ENCODE measurements at regions not wholly inside any gene's neighbourhood (a gene's known extent, or its start where the extent isn't known, plus 50 kb on each side); places are given as distances from the start of the nearest gene placed in this dataset.

DNA sequence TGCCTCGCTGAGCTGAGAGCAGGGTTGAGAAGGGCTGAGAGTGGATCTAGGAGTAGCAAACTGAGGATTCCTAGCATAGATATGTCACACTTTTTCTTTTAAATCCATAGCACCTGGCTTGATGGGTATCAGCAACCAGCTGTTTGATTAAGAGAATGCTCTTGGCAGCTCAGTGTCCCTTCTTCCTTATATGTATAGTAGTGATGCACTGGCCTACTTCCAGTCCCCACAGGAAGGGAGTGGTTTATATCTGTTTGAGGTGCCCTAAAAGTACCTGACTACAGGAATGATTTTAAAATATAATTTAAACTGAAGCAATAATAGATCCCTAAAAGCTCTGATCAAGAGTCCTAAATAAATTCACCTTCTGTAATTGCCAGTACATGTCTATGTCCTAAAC is 546.8 kb upstream of the ZNF608 start:
- H3K4me3 Mint-ChIP-seq, result no peak overlapping the region
- H3K27me3 Mint-ChIP-seq (ENCODE audit: low read depth), result no peaks in the 10 kb centered on the region
- DNase-seq (no peak), ATAC-seq (no peak)
- no peaks in the 10 kb centered on the region for H3K4me1 Mint-ChIP-seq (ENCODE audit: low read depth)
- ChIA-PET CTCF (no interaction called here), POLR2A (no interaction called here)
- no peaks in the 10 kb centered on the region for H3K36me3 Mint-ChIP-seq (ENCODE audit: low read depth)
- H3K9me3 Mint-ChIP-seq (ENCODE audit: insufficient read depth), result no peaks in the 10 kb centered on the region
- H3K27ac Mint-ChIP-seq, result no peak overlapping the region

DNA sequence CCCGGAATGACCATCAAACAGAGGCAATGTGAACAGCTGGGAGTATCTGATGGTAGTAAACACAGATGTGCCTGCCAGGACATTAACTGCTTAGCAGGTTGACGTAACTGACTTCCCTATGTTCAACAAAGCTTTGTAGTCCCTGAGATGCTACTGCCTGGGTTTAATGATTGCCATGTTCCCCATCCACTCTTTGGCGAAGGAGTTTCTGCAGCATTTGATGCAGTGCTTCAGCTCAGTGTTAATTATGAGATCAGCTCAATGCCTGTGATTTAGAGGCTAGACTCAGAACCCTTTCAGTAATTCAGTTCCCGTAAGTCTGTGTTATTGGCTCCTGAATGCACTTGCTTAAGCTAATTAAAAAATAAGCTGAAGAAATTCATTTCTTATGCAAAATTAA is 547.3 kb upstream of the ZNF608 start:
- CTCF ChIA-PET, result no interaction called here

DNA sequence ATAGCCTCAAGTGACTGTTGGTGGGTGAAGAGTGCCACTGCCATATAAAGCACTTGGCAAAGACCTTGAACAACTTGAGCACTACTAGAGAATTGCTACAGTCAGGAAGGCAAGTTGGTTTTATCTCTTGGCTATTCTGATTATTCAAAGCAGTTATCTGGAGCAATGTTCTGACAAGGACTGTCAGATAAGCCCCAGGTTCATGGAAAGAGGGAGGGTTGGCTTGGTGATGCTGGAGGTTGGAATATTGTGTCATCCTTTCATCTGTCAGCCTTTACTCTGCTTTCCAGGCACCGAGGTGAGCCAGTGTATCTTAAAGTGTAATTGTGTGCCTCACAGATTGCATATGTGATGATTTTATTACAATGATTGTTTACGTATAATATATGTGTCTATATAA is 548.4 kb upstream of the ZNF608 start:
- Mint-ChIP-seq H3K4me1 (ENCODE audit: low read depth) (no peaks in the 10 kb centered on the region), H3K9me3 (ENCODE audit: insufficient read depth) (no peaks in the 10 kb centered on the region), H3K27me3 (ENCODE audit: low read depth) (no peaks in the 10 kb centered on the region), H3K4me3 (no peak overlapping the region), H3K36me3 (ENCODE audit: low read depth) (no peaks in the 10 kb centered on the region), H3K27ac (no peak overlapping the region)
- ChIA-PET POLR2A (no interaction called here), CTCF (no interaction called here)
- no peak for DNase-seq
- ATAC-seq, result no peak

More for the DNA sequence above, 547.3 kb upstream of the ZNF608 start:
- Mint-ChIP-seq H3K36me3 (ENCODE audit: low read depth) (no peaks in the 10 kb centered on the region), H3K4me1 (ENCODE audit: low read depth) (no peaks in the 10 kb centered on the region), H3K9me3 (ENCODE audit: insufficient read depth) (no peaks in the 10 kb centered on the region), H3K27me3 (ENCODE audit: low read depth) (no peaks in the 10 kb centered on the region), H3K4me3 (no peak overlapping the region), H3K27ac (no peak overlapping the region)
- no peak for DNase-seq
- POLR2A ChIA-PET, result no interaction called here
- no peak for ATAC-seq

DNA sequence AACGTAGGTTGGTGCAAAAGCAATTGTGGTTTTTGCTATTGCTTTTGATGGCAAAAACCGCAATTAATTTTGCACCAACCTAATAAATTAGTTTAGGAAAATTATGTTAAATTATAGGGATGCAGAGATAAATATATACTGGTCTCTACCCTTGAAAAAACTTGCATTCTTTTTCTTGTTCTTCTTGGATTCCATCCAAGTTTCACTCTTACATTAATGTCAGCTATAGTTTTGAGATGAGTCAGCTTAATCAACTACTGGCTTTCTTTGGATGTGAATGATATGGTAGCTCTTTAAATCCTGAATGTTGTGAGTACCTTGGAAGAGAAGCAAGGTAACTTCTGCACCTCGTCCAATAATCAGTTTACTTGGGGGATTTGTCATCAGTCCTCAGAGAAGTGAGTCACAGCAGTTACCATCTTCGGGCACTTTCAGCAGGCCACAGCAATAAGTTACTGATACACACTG is 549.0 kb upstream of the ZNF608 start:
- H3K9me3 Mint-ChIP-seq (ENCODE audit: insufficient read depth), result no peaks in the 10 kb centered on the region
- ChIA-PET POLR2A (no interaction called here), CTCF (no interaction called here)
- H3K4me1 Mint-ChIP-seq (ENCODE audit: low read depth), result no peaks in the 10 kb centered on the region
- DNase-seq, result no peak
- H3K36me3 Mint-ChIP-seq (ENCODE audit: low read depth), result no peaks in the 10 kb centered on the region
- no peak for ATAC-seq
- H3K27ac Mint-ChIP-seq, result no peak overlapping the region
- no peaks in the 10 kb centered on the region for H3K27me3 Mint-ChIP-seq (ENCODE audit: low read depth)
- no peak overlapping the region for H3K4me3 Mint-ChIP-seq

DNA sequence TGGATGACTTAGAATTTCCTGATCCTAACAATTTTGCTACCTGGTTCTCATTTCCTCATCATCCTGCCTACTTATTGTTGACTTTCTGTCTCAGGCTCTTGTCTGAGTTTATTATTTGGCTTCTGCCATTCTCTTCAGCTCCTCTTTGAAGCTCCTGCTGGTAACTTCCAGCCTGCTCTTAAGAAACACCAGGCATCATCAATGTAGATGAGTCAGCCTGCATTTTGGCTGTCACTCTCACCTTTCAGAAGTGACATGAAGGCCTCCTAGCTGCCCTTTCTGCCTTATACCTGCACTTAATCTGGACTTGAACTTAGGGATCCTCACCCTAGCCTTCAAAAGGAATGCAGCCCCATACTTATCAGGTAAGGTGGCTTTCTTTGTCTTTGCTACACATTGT is 551.8 kb upstream of the ZNF608 start:
- ATAC-seq, result no peak
- ChIA-PET POLR2A (no interaction called here), CTCF (no interaction called here)
- no peaks in the 10 kb centered on the region for H3K27me3 Mint-ChIP-seq (ENCODE audit: low read depth)
- H3K4me1 Mint-ChIP-seq (ENCODE audit: low read depth), result no peaks in the 10 kb centered on the region
- no peaks in the 10 kb centered on the region for H3K36me3 Mint-ChIP-seq (ENCODE audit: low read depth)
- H3K4me3 Mint-ChIP-seq, result no peak overlapping the region
- H3K27ac Mint-ChIP-seq, result no peak overlapping the region
- no peaks in the 10 kb centered on the region for H3K9me3 Mint-ChIP-seq (ENCODE audit: insufficient read depth)
- DNase-seq, result no peak

DNA sequence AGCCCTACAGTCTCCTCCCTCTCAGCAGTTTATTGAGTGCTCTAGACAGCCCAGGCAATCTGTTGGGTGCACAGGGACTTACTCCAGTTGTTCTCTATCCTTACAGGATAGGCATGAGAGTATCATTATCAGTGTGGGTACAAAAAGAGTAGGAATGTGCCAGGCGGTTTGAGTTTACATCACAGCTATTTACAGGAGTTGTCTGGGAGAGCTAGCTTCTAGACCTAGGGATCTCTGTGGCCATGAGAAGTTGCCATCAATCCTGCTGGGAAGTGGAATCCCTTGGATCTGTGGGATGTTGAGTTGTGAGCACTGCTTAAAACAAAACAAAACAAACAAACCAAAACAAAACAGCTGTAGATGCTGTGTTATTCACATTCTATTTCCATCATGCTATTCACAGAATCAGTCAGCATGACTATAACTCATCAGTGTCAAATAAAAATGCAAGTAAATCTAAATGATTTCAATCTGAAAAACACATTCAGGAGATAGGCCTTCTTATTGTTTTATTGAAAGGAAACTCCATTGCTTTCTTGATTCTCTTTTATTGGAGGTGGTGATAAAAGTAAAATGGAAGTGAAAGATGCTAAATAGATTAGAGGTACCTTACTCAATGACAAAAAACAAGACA is 552.4 kb upstream of the ZNF608 start:
- POLR2A ChIA-PET, result no interaction called here
- Mint-ChIP-seq H3K27me3 (ENCODE audit: low read depth) (no peaks in the 10 kb centered on the region), H3K4me1 (ENCODE audit: low read depth) (no peaks in the 10 kb centered on the region), H3K9me3 (ENCODE audit: insufficient read depth) (no peaks in the 10 kb centered on the region), H3K36me3 (ENCODE audit: low read depth) (no peaks in the 10 kb centered on the region), H3K4me3 (no peak overlapping the region), H3K27ac (no peak overlapping the region)
- no peak for DNase-seq
- CTCF ChIA-PET, result no interaction called here
- ATAC-seq, result no peak

DNA sequence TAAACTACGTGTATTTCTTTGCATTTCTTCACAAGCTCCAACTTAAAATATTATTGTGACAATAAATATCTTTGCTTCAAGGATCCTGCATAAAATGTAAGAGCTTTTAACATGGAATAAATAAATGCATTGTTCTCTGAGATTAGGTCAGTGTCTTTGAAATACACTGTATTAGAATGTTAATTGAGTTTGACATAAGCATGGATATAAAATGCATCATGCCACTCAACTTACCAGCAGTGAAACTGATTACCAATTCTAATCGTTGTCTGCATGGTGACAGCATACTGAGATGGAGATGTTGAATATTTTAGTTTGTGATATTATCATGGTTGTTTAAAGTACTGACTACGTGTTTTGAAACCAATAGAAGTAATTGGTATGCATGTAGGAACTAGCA is 555.3 kb upstream of the ZNF608 start:
- no peak overlapping the region for H3K27ac Mint-ChIP-seq
- H3K4me1 Mint-ChIP-seq (ENCODE audit: low read depth), result no peaks in the 10 kb centered on the region
- ATAC-seq (no peak), DNase-seq (no peak)
- no peaks in the 10 kb centered on the region for H3K27me3 Mint-ChIP-seq (ENCODE audit: low read depth)
- ChIA-PET CTCF (no interaction called here), POLR2A (no interaction called here)
- no peaks in the 10 kb centered on the region for H3K36me3 Mint-ChIP-seq (ENCODE audit: low read depth)
- no peak overlapping the region for H3K4me3 Mint-ChIP-seq
- H3K9me3 Mint-ChIP-seq (ENCODE audit: insufficient read depth), result no peaks in the 10 kb centered on the region

DNA sequence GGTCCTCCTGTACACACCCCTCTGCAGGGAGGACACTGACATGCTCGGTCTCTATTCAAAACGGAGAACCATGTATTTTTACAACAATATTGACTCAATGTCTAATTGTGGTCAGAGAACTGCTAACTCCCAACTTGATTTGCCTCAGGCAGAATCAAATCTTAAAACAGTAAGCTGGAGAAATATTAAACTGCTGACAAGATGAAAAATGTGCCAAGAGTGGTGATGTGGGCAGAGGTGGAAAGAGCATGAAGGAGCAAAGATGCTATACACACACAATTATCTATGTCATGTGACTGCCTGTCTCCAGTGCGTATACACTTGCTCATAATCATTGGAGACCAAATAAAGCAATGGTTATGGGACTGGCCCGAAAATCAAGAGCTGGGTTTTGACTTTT is 556.1 kb upstream of the ZNF608 start:
- H3K27me3 Mint-ChIP-seq (ENCODE audit: low read depth), result no peaks in the 10 kb centered on the region
- ChIA-PET CTCF (no interaction called here), POLR2A (no interaction called here)
- H3K27ac Mint-ChIP-seq, result no peak overlapping the region
- no peaks in the 10 kb centered on the region for H3K4me1 Mint-ChIP-seq (ENCODE audit: low read depth)
- H3K9me3 Mint-ChIP-seq (ENCODE audit: insufficient read depth), result peaks cover under 1% of the 10 kb centered on the region
- H3K4me3 Mint-ChIP-seq, result no peak overlapping the region
- DNase-seq, result no peak
- H3K36me3 Mint-ChIP-seq (ENCODE audit: low read depth), result no peaks in the 10 kb centered on the region
- ATAC-seq, result no peak

DNA sequence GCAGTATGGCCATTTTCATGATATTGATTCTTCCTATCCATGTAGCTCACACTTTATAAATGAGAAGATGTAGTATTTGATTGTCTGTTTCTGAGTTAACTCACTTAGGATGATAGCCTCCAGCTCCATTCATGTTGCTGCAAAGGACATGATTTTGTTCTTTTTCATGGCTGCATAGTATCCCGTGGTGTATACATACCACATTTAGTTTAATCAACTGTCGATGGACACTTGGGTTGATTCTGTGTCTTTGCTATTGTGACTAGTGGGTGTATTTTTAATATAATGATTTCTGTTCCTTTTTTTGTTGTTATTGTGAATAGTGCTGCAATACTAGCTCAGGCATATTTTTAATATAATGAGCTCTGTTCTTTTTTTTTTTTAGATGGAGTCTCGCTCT is 560.3 kb upstream of the ZNF608 start:
- CTCF ChIA-PET, result no interaction called here
- POLR2A ChIA-PET, result no interaction called here
- H3K36me3 Mint-ChIP-seq (ENCODE audit: low read depth), result no peaks in the 10 kb centered on the region

DNA sequence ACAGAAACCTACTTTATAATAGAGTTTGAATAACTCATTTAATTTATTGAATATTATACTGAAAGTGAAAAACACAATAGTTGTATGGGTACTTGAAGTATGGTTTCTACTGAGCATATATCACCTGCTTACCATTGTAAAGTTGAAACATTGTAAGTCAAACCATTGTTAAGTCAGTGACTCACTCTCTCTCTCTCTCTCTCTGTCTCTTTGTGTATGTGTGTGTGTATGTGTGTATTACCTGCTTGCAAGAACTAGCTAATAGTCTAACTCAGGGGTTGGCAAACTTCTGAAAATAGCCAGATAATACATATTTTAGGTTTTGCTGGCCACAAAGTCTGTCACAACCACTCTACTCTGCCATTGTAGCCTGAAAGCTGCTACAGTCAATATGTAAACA is 564.3 kb upstream of the ZNF608 start:
- Mint-ChIP-seq H3K4me1 (ENCODE audit: low read depth) (no peaks in the 10 kb centered on the region), H3K4me3 (no peak overlapping the region), H3K9me3 (ENCODE audit: insufficient read depth) (peaks cover 16% of the 10 kb centered on the region), H3K36me3 (ENCODE audit: low read depth) (no peaks in the 10 kb centered on the region), H3K27ac (no peak overlapping the region), H3K27me3 (ENCODE audit: low read depth) (no peaks in the 10 kb centered on the region)
- DNase-seq (no peak), ATAC-seq (no peak)
- ChIA-PET POLR2A (no interaction called here), CTCF (no interaction called here)

More for the DNA sequence above, 560.3 kb upstream of the ZNF608 start:
- ATAC-seq (no peak), DNase-seq (no peak)
- H3K4me3 Mint-ChIP-seq, result no peak overlapping the region
- H3K9me3 Mint-ChIP-seq (ENCODE audit: insufficient read depth), result peaks cover 11% of the 10 kb centered on the region
- no peaks in the 10 kb centered on the region for H3K27me3 Mint-ChIP-seq (ENCODE audit: low read depth)
- H3K27ac Mint-ChIP-seq, result no peak overlapping the region
- no peaks in the 10 kb centered on the region for H3K4me1 Mint-ChIP-seq (ENCODE audit: low read depth)

DNA sequence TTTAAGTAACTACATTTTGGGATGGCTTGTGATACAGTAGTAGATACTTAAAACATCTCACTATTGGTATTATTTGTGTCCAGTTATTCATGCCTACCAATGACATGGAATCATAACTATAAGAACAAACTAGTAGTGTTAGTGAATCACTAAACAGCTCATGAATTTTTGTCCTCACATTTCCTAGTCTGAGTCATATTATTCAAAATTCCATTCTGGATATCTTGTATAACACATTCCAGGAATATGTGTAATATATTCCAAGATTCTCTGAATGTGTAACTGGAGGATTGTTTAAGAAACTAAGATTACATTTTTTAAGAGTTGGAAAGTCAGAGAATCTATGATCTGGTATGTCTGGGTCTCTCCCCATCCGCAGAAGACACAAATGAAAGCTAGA is 565.3 kb upstream of the ZNF608 start:
- ATAC-seq (no peak), DNase-seq (no peak)
- H3K4me1 Mint-ChIP-seq (ENCODE audit: low read depth), result no peaks in the 10 kb centered on the region
- no peaks in the 10 kb centered on the region for H3K36me3 Mint-ChIP-seq (ENCODE audit: low read depth)
- H3K27me3 Mint-ChIP-seq (ENCODE audit: low read depth), result no peaks in the 10 kb centered on the region
- peaks cover 16% of the 10 kb centered on the region for H3K9me3 Mint-ChIP-seq (ENCODE audit: insufficient read depth)
- no peak overlapping the region for H3K4me3 Mint-ChIP-seq
- ChIA-PET CTCF (no interaction called here), POLR2A (no interaction called here)
- H3K27ac Mint-ChIP-seq, result no peak overlapping the region

DNA sequence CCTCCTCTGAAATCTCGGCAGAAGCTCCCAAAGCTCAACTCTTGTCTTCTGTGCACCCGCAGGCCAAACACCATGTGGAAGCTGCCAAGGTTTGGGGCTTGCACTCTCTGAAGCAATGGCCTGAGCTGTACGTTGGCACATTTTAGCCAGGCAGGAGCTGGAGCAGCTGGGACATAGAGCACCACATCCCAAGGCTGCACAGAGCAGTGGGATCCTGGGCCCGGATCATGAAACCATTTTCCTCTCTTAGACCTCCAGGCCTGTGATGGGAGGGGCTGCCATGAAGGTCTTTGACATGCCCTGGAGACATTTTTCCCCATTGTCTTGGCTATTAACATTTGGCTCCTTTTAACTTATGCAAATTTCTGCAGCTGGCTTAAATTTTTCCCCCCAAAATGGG is 567.1 kb upstream of the ZNF608 start:
- no peak for DNase-seq
- Mint-ChIP-seq H3K27ac (no peak overlapping the region), H3K4me3 (no peak overlapping the region), H3K4me1 (ENCODE audit: low read depth) (no peaks in the 10 kb centered on the region), H3K36me3 (ENCODE audit: low read depth) (no peaks in the 10 kb centered on the region), H3K27me3 (ENCODE audit: low read depth) (no peaks in the 10 kb centered on the region), H3K9me3 (ENCODE audit: insufficient read depth) (peaks cover 7% of the 10 kb centered on the region)
- no peak for ATAC-seq
- ChIA-PET POLR2A (no interaction called here), CTCF (no interaction called here)

DNA sequence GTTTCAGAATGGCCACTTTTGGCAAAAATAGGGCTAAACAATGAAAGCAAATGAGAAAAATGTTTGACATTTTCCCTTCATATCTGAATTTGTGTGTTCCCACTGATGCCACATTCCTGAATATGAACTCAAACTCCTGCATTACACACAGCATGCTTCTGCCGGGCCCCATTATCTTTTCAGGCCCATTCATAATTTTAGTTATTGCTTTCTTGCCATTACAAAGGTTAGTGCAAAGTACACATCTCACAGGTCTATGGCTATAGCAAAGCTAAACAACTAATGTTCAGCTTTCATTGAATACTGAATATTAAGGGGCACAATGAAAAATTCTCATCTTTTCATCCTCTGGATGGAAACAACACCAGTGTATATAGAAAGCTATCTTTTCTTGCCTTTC is 568.9 kb upstream of the ZNF608 start:
- H3K9me3 Mint-ChIP-seq (ENCODE audit: insufficient read depth), result peaks cover 6% of the 10 kb centered on the region
- H3K36me3 Mint-ChIP-seq (ENCODE audit: low read depth), result no peaks in the 10 kb centered on the region
- no peaks in the 10 kb centered on the region for H3K27me3 Mint-ChIP-seq (ENCODE audit: low read depth)
- CTCF ChIA-PET, result no interaction called here
- ATAC-seq (no peak), DNase-seq (no peak)
- H3K4me3 Mint-ChIP-seq, result no peak overlapping the region
- POLR2A ChIA-PET, result no interaction called here
- no peaks in the 10 kb centered on the region for H3K4me1 Mint-ChIP-seq (ENCODE audit: low read depth)
- no peak overlapping the region for H3K27ac Mint-ChIP-seq
